Left ventricle myocardium inferior (tissue), 1 donor: ENCODE measurements at regions not wholly inside any gene's neighbourhood (a gene's known extent, or its start where the extent isn't known, plus 50 kb on each side); places are given as distances from the start of the nearest gene placed in this dataset.

Experiments used
- DNase-seq: peaks from one replicate; pipeline ENCODE4 v3.0.0-alpha.2; 2020
- H3K27ac ChIP-seq: fragments of 200-600 bp; replicated peaks from 2 replicates; pipeline ENCODE4 v1.8.0; 2021
- H3K27me3 ChIP-seq: fragments of 200-600 bp; 2 replicates; pipeline ENCODE4 v1.8.0; 2021; ENCODE audit warnings: low read depth
- H3K36me3 ChIP-seq: fragments of 200-600 bp; 2 replicates; pipeline ENCODE4 v1.8.0; 2021
- H3K4me1 ChIP-seq: fragments of 200-600 bp; 2 replicates; pipeline ENCODE4 v1.8.0; 2021
- H3K4me3 ChIP-seq: fragments of 200-600 bp; 2 replicates; pipeline ENCODE4 v1.8.0; 2021; ENCODE audit warnings: mild to moderate bottlenecking, moderate library complexity
- H3K9me3 ChIP-seq: fragments of 200-600 bp; replicated peaks from 2 replicates; pipeline ENCODE4 v1.8.0; 2021
- CTCF ChIP-seq: fragments of 200-600 bp; IDR thresholded peaks from 2 replicates; pipeline ENCODE4 v1.8.0; 2021; ENCODE audit warnings: antibody characterized with exemption, mild to moderate bottlenecking, borderline replicate concordance
- intact Hi-C: fragments of 100-400 bp; cut with micrococcal nuclease; formaldehyde crosslinking; loops from one replicate; pipeline ENCODE4 v1.11.0; 2022
- donor health status: DM: no; HTN: yes; CAD: no; lungs with severe emphysema.

- DNase-seq: no peak
- H3K36me3 ChIP-seq: no peaks in the 10 kb centered on the region
- no peaks in the 10 kb centered on the region for H3K27me3 ChIP-seq
- intact Hi-C loops: no loop called here
- H3K4me3 ChIP-seq: no peak overlapping the region
- peaks cover 5% of the 10 kb centered on the region for H3K9me3 ChIP-seq
- no peak for TF ChIP-seq CTCF
- no peak overlapping the region for H3K27ac ChIP-seq
- no peaks in the 10 kb centered on the region for H3K4me1 ChIP-seq
Measured at GRCh38 chr5:164721116-164721515, 1215.7 kb downstream of the MAT2B start.

DNA sequence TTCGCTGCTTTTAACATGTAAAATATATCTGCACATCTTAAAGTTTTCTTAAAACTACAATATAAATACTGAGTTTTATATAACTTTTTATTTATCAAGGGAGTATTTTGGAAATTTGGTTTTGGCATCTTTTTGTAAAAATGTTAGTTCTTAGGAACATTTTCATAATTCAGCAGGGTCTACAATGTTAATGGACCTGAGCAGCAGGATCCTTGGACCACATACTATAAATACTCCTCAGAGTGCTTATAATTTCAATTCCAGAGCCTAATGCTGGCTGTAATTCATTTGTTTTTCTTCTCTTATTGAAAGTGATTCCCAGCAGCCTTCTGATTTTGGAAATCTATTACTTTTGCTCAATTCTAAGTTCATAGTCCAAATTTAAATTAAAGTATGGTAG, 1216.2 kb downstream of the MAT2B start:
- intact Hi-C loops: no loop called here
- peaks cover 5% of the 10 kb centered on the region for H3K9me3 ChIP-seq
- no peak overlapping the region for H3K27ac ChIP-seq
- no peaks in the 10 kb centered on the region for H3K27me3 ChIP-seq
- H3K4me3 ChIP-seq: no peak overlapping the region
- no peak for DNase-seq
- no peaks in the 10 kb centered on the region for H3K4me1 ChIP-seq
- no peaks in the 10 kb centered on the region for H3K36me3 ChIP-seq
- no peak for TF ChIP-seq CTCF

- Histone ChIP-seq H3K27me3 (no peaks in the 10 kb centered on the region), H3K36me3 (no peaks in the 10 kb centered on the region), H3K4me1 (no peaks in the 10 kb centered on the region), H3K27ac (no peak overlapping the region), H3K9me3 (peaks cover 5% of the 10 kb centered on the region), H3K4me3 (no peak overlapping the region)
- TF ChIP-seq CTCF: no peak
- DNase-seq: no peak
- intact Hi-C loops: no loop called here
Measured at GRCh38 chr5:164722702-164723101, 1217.3 kb downstream of the MAT2B start.

DNA sequence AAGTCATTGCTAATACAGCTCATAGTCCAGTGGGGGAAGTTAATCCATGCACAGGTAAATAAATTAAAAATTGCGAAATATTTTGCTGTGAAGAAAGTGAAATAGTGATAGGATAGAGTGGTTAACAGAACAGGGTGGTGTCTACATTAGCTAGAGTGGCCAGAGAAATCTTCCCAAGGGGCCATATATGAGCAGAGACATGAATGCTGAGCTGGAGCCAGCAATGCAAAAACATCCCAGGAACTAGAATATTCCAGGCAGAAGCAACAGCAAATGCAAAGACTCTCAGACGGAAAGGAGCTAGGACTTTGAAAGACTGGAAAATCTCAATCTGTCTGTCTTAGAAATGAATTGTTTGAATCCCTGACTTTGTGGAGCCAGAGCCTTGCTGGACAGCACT, 1221.6 kb downstream of the MAT2B start:
- intact Hi-C loops: no loop called here
- H3K9me3 ChIP-seq: peaks cover 11% of the 10 kb centered on the region
- no peak for TF ChIP-seq CTCF
- no peak for DNase-seq
- no peaks in the 10 kb centered on the region for H3K27me3 ChIP-seq
- no peak overlapping the region for H3K4me3 ChIP-seq
- no peaks in the 10 kb centered on the region for H3K36me3 ChIP-seq
- no peaks in the 10 kb centered on the region for H3K4me1 ChIP-seq
- H3K27ac ChIP-seq: no peak overlapping the region

DNA sequence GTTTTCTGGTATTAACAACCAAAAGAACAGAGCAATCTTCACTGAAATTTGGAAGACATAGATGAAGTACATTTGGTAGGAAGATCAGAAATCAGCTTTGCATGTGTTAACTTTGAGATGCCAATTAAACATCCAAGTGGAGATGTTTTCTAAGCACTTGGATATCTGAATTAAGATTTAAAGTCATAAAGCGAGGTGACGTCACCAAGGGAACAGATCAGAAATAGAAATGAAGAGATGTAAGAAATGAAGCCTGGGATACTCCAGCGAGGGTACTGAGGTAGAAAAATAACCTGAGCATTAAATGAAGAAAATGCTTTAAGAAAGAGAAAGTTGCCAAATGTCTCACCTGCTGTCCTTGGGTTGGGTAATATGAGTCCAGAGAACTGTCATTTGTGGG, 1223.3 kb downstream of the MAT2B start:
- Histone ChIP-seq H3K36me3 (no peaks in the 10 kb centered on the region), H3K4me1 (no peaks in the 10 kb centered on the region), H3K4me3 (no peak overlapping the region), H3K27ac (no peak overlapping the region), H3K27me3 (no peaks in the 10 kb centered on the region), H3K9me3 (peaks cover 27% of the 10 kb centered on the region)
- DNase-seq: no peak
- no peak for TF ChIP-seq CTCF
- intact Hi-C loops: no loop called here

GRCh38 chr5:164735334-164735733, 1229.9 kb downstream of the MAT2B start:
- no peaks in the 10 kb centered on the region for H3K36me3 ChIP-seq
- H3K27ac ChIP-seq: no peak overlapping the region
- no peak for DNase-seq
- H3K4me3 ChIP-seq: no peak overlapping the region
- no peaks in the 10 kb centered on the region for H3K4me1 ChIP-seq
- peaks cover 40% of the 10 kb centered on the region for H3K9me3 ChIP-seq
- H3K27me3 ChIP-seq: no peaks in the 10 kb centered on the region
- intact Hi-C loops: no loop called here
- TF ChIP-seq CTCF: no peak
